GM12875 (cell line): ENCODE measurements at regions not wholly inside any gene's neighbourhood (a gene's known extent, or its start where the extent isn't known, plus 50 kb on each side); places are given as distances from the start of the nearest gene placed in this dataset.

Source experiments
- H3K4me3 ChIP-seq: one replicate; pipeline ENCODE4 v1.5.1; 2011; ENCODE audit warnings: low read depth, low read length, control low read depth
- TF ChIP-seq, protein P1 (sequence below): IDR thresholded peaks from 2 replicates; pipeline ENCODE4 v1.5.1; 2011; ENCODE audit warnings: low read depth, mild to moderate bottlenecking, control low read depth, inconsistent platforms, low read length, moderate library complexity, borderline replicate concordance; ENCODE audit not compliant: insufficient read depth

DNA sequence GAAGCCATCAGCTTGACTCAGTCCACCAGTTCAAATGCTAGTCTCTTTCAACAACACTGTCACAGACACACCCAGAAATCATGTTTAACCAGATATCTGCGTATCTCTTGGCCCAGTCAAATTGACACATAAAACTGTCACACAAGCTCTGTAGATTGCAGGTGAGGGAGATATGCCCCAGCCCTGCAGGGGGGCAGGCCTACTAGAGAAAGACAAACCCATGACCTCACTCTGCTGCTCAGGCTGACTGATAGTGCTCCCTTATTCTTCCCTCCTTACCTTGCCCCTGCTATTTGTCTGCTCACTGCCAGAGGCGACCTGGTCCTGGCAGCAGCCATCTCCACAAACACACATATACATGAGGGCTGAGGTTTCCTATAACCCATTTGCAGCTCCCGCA lies 351.3 kb downstream of the DRD1 start:
- H3K4me3 ChIP-seq: no peak overlapping the region
- TF ChIP-seq, protein P1, sequence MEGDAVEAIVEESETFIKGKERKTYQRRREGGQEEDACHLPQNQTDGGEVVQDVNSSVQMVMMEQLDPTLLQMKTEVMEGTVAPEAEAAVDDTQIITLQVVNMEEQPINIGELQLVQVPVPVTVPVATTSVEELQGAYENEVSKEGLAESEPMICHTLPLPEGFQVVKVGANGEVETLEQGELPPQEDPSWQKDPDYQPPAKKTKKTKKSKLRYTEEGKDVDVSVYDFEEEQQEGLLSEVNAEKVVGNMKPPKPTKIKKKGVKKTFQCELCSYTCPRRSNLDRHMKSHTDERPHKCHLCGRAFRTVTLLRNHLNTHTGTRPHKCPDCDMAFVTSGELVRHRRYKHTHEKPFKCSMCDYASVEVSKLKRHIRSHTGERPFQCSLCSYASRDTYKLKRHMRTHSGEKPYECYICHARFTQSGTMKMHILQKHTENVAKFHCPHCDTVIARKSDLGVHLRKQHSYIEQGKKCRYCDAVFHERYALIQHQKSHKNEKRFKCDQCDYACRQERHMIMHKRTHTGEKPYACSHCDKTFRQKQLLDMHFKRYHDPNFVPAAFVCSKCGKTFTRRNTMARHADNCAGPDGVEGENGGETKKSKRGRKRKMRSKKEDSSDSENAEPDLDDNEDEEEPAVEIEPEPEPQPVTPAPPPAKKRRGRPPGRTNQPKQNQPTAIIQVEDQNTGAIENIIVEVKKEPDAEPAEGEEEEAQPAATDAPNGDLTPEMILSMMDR: no peak

DNA sequence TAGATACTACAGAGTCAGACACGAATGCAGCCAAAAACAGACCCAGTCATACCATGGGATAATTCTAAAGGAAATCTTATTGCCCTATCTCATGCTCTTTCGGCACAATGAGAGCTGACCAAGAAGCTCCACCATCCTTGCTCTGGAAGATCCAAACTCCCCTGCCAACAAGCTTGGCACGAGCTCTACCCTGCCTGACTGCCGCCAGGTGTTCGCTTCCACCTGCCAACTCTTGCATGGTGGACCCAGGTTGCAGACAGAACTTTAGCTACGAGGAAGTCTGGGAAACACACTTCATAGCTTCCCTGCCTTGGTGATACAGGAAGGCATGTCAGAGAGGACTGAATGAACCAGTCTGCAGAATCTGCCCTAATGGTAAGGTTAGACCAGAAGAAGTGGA lies 355.0 kb downstream of the DRD1 start:
- TF ChIP-seq, protein P1: no peak
- no peak overlapping the region for H3K4me3 ChIP-seq

DNA sequence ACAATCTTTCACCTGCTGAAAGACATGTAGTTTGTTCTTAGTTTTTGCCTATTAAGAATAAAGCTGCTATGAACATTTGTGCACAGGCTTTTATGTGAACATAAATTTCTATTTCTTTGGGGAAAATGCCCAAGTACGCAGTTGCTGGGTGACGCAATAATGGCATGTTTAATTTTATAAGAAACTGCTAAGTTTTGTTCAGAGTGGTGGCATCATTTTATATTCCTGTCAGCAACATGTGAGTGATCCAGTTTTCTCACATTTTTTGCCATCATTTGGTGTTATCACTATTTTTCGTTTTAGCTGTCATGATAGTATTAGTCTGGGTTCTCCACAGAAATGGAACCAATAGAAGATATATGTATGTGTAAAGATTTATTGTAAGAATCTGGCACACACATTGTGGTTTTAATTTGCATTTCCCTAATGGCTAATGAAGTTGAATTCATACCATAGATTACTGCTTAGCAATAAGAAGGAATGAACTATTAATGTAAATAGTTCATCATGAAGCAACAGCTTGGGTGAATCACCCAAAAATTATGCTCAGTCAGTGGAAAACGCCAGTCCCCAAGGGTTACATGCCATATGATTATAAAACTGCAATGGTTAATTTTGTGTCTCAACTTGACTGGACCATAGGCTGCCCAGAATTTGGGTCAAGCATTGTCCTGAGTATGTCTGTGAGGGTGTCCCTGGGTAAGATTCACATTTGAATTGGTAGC lies 358.6 kb downstream of the MSX2 start:
- H3K4me3 ChIP-seq: no peak overlapping the region

DNA sequence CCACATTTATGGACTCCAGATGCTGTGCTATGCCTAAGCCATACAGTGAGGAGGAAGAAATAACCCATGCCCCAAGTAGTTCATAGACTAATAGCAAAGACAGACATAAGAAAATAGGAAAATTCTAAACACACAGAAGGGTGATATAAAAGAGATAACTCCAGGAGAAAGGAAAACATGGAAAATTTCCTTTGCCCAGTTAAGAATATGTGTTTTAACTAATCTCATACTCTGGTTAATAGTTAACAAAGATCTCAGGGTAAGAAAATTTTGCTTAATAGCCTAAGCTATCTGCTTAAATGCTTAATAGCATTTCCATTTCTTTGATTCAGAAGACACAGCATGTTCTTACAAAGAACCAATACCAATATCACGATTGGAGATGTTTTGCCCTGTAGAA lies 358.0 kb downstream of the MSX2 start:
- no peak overlapping the region for H3K4me3 ChIP-seq
- TF ChIP-seq, protein P1: no peak

More for the DNA sequence above, 358.6 kb downstream of the MSX2 start:
- TF ChIP-seq, protein P1: no peak

DNA sequence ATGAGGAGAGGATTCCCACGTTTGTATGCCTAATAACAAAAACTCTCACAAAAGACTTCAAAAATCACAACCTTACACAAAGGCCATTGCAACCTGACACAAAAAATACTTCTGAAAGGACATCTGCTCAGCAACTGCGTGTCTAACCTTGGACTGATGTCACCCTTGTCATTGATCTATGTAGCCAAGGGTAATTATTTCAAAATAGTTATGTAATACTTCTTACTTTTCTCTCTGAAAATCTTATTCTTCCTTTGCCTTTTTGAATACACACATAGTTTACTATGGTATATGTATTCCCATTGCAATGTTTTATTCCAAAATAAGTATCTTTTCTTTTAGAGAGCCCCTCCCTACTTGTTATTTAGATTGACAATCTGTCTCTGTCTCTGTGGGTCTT lies 355.3 kb downstream of the MSX2 start:
- no peak overlapping the region for H3K4me3 ChIP-seq
- TF ChIP-seq, protein P1: no peak

DNA sequence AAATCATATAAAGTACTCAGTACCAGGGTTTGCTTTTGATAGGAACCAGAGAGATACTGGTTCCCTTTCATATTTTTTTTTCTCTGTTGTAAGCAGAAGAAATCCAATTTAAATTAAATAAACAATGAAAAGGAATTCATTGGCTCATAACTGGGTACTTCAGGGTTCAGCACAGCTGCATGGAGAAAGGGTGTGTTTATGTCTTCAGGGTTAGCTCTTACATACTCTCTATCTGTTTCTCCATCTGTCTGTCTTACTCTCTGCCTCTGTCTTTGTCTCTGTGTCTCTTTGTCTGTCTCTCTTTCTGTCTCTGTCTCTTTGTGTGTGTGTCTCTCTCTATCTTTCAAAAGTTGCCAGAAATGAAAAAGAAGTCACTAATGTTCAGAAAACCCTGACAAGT lies 345.9 kb downstream of the MSX2 start:
- TF ChIP-seq, protein P1: no peak
- H3K4me3 ChIP-seq: no peak overlapping the region

DNA sequence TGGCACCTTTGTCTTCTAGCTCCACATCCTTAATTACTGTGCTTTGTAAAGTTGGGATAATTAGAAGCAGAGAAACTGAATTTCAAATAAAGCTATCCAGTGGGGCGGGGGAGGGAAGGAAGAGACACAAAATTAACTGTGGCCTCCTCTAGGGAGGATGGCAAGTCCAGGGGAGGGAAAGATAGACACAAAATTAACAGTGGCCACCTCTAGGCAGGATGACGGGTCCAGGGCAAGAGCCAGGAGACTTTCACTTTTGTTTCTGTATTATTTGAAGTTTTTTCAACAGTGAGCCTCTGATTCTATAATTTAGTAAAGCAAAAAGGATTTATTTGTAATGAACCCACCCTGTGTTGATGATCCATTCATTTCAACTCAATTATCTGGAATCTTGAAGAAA lies 335.9 kb downstream of the MSX2 start:
- no peak overlapping the region for H3K4me3 ChIP-seq
- TF ChIP-seq, protein P1: no peak
